ENCODE measurements at regions not wholly inside any gene's neighbourhood (a gene's known extent, or its start where the extent isn't known, plus 50 kb on each side); places are given as distances from the start of the nearest gene placed in this dataset.

- no peaks in the 10 kb centered on the region for H3K36me3 Mint-ChIP-seq
- WGBS (ENCODE audit: insufficient coverage): no CpG with 5 or more reads among the region's 1 CpG
- Histone ChIP-seq H3K9ac (ENCODE audit: insufficient read depth, low read length, poor library complexity, severe bottlenecking) (no peak overlapping the region), H3K4me3 (replicated peaks in 1 of 3; ENCODE audit: low read depth in 2 of 3, low read length in 3 of 3) (no peak overlapping the region), H3K9me3 (replicated peaks in 1 of 2; ENCODE audit: control insufficient read depth in 1 of 2, insufficient read depth in 1 of 2, low read length in 2 of 2) (no peaks in the 10 kb centered on the region), H3K4me2 (replicated peaks; ENCODE audit: extremely low read depth, low read length, poor library complexity, severe bottlenecking) (no peak overlapping the region), H2AFZ (ENCODE audit: insufficient read depth, low read depth, low read length, poor library complexity, severe bottlenecking) (no peak overlapping the region), H3K27ac (ENCODE audit: low read depth in 1 of 2, low read length in 2 of 2) (no peak overlapping the region), H3K79me2 (ENCODE audit: insufficient read depth, low read length) (no peaks in the 10 kb centered on the region), H4K20me1 (ENCODE audit: insufficient read depth, low read length) (no peaks in the 10 kb centered on the region), H3K4me1 (ENCODE audit: control insufficient read depth in 1 of 2, insufficient read depth in 2 of 2, low read length in 2 of 2) (no peaks in the 10 kb centered on the region), H3K27me3 (ENCODE audit: control insufficient read depth in 2 of 2, insufficient read depth in 2 of 2, low read length in 2 of 2) (no peaks in the 10 kb centered on the region), H3K36me3 (replicated peaks in 1 of 2; ENCODE audit: control insufficient read depth in 1 of 2, insufficient read depth in 2 of 2, low read length in 2 of 2) (no peaks in the 10 kb centered on the region)
- H3K4me3 Mint-ChIP-seq: no peak overlapping the region
- peaks cover 0 to 4% (median 1%) of the 10 kb centered on the region in 3 donors for H3K27me3 Mint-ChIP-seq (ENCODE audit: low read depth in 3 of 3)
- intact Hi-C loops (cut with micrococcal nuclease): no loop called here
- H3K4me1 Mint-ChIP-seq: peaks cover 4% of the 10 kb centered on the region
- no peak for DNase-seq
- peaks cover 0 to 4% (median 0%) of the 10 kb centered on the region in 7 donors for H3K9me3 Mint-ChIP-seq
- no peak for TF ChIP-seq CTCF (IDR thresholded peaks at IDR 0.05)
- H3K27ac Mint-ChIP-seq: no peak overlapping the region
These were observed 243.9 kb upstream of the TANK start for GRCh38 chr2:160916300-160916699.

GRCh38 chr2:160917850-160918249 lies 242.4 kb upstream of the TANK start:
- Histone ChIP-seq H3K27ac (ENCODE audit: low read depth in 1 of 2, low read length in 2 of 2) (no peak overlapping the region), H3K4me3 (replicated peaks in 1 of 3; ENCODE audit: low read depth in 2 of 3, low read length in 3 of 3) (no peak overlapping the region), H3K36me3 (replicated peaks in 1 of 2; ENCODE audit: control insufficient read depth in 1 of 2, insufficient read depth in 2 of 2, low read length in 2 of 2) (no peaks in the 10 kb centered on the region), H2AFZ (ENCODE audit: insufficient read depth, low read depth, low read length, poor library complexity, severe bottlenecking) (no peak overlapping the region), H3K27me3 (ENCODE audit: control insufficient read depth in 2 of 2, insufficient read depth in 2 of 2, low read length in 2 of 2) (no peaks in the 10 kb centered on the region), H3K9ac (ENCODE audit: insufficient read depth, low read length, poor library complexity, severe bottlenecking) (no peak overlapping the region), H3K9me3 (replicated peaks in 1 of 2; ENCODE audit: control insufficient read depth in 1 of 2, insufficient read depth in 1 of 2, low read length in 2 of 2) (no peaks in the 10 kb centered on the region), H3K79me2 (ENCODE audit: insufficient read depth, low read length) (no peaks in the 10 kb centered on the region), H4K20me1 (ENCODE audit: insufficient read depth, low read length) (no peaks in the 10 kb centered on the region), H3K4me2 (replicated peaks; ENCODE audit: extremely low read depth, low read length, poor library complexity, severe bottlenecking) (no peak overlapping the region), H3K4me1 (ENCODE audit: control insufficient read depth in 1 of 2, insufficient read depth in 2 of 2, low read length in 2 of 2) (no peaks in the 10 kb centered on the region)
- no peak for DNase-seq
- H3K27ac Mint-ChIP-seq: no peak overlapping the region
- WGBS (ENCODE audit: insufficient coverage): 83% methylated on average over 1 of the region's 3 CpGs
- peaks cover 0 to 4% (median 0%) of the 10 kb centered on the region in 7 donors for H3K9me3 Mint-ChIP-seq
- H3K36me3 Mint-ChIP-seq: no peaks in the 10 kb centered on the region
- intact Hi-C loops (cut with micrococcal nuclease): loop anchor here in 1 of 2 donors (2.0 kb wide), 1 partner anchor 593 kb away; no protein-coding TSS in a partner anchor
- peaks cover 0 to 3% (median 1%) of the 10 kb centered on the region in 3 donors for H3K27me3 Mint-ChIP-seq (ENCODE audit: low read depth in 3 of 3)
- TF ChIP-seq CTCF (IDR thresholded peaks at IDR 0.05): no peak
- H3K4me3 Mint-ChIP-seq: no peak overlapping the region
- H3K4me1 Mint-ChIP-seq: peaks cover 4% of the 10 kb centered on the region

Measured in CD14-positive monocyte (primary cell).